RWPE1 (cell line): ENCODE measurements at regions not wholly inside any gene's neighbourhood (a gene's known extent, or its start where the extent isn't known, plus 50 kb on each side); places are given as distances from the start of the nearest gene placed in this dataset.

ENCODE experiments used
- CTCF ChIA-PET: fragments of 350-600 bp; sonication (Branson Sonifier 250); formaldehyde crosslinking; extraction: SDS; loops from one replicate; lab custom pipeline; 2021; lab: Yijun Ruan, JAX
- POLR2A ChIA-PET: fragments of 400-600 bp; formaldehyde crosslinking; extraction: SDS; loops from one replicate; lab custom pipeline; 2020; ENCODE audit warnings: antibody characterized with exemption; ENCODE audit not compliant: low non-redundant PET; lab: Yijun Ruan, JAX
- DNase-seq: peaks from one replicate; pipeline ENCODE4 v3.0.0; 2012; ENCODE audit warnings: low spot score
- H3K27ac ChIP-seq: fragments of 450-650 bp; 2 replicates; pipeline ENCODE4 v1.5.1; 2017
- CTCF ChIP-seq: fragments of 450-650 bp; conservative IDR thresholded peaks from 2 replicates; pipeline ENCODE4 v1.5.1; 2017; ENCODE audit warnings: low read depth, mild to moderate bottlenecking

GRCh38 chr20:24813496-24813895 is 135.6 kb upstream of the CST7 start:
- ChIA-PET CTCF (no interaction called here), POLR2A (no interaction called here)
- H3K27ac ChIP-seq: no peak overlapping the region
- TF ChIP-seq CTCF: no peak
- DNase-seq: no peak

- no peak for TF ChIP-seq CTCF
- H3K27ac ChIP-seq: no peak overlapping the region
- CTCF ChIA-PET: no interaction called here
- no peak for DNase-seq
- POLR2A ChIA-PET: no interaction called here
Measured at GRCh38 chr20:24813936-24814335, 135.1 kb upstream of the CST7 start.

GRCh38 chr20:24814556-24815195 is 134.4 kb upstream of the CST7 start:
- TF ChIP-seq CTCF: no peak
- ChIA-PET POLR2A (no interaction called here), CTCF (no interaction called here)
- no peak overlapping the region for H3K27ac ChIP-seq
- no peak for DNase-seq

GRCh38 chr20:24815196-24815815 is 133.8 kb upstream of the CST7 start:
- no peak overlapping the region for H3K27ac ChIP-seq
- CTCF ChIA-PET: no interaction called here
- no peak for TF ChIP-seq CTCF
- DNase-seq: no peak
- POLR2A ChIA-PET: no interaction called here

GRCh38 chr20:24815931-24816330 is 133.1 kb upstream of the CST7 start:
- H3K27ac ChIP-seq: no peak overlapping the region
- ChIA-PET POLR2A (no interaction called here), CTCF (no interaction called here)
- TF ChIP-seq CTCF: no peak
- no peak for DNase-seq

- DNase-seq: no peak
Measured at GRCh38 chr20:24816431-24816830, 132.6 kb upstream of the CST7 start.

More at GRCh38 chr20:24816431-24816830, 132.6 kb upstream of the CST7 start:
- ChIA-PET CTCF (no interaction called here), POLR2A (no interaction called here)
- no peak overlapping the region for H3K27ac ChIP-seq
- no peak for TF ChIP-seq CTCF
